ENCODE measurements at regions not wholly inside any gene's neighbourhood (a gene's known extent, or its start where the extent isn't known, plus 50 kb on each side); places are given as distances from the start of the nearest gene placed in this dataset.

GRCh38 chr10:47067949-47068940 is 157.0 kb downstream of the PTPN20 start:
- no peak for TF ChIP-seq POLR2AphosphoS5 (IDR thresholded peaks at IDR 0.05)
- TF ChIP-seq POLR2A (IDR thresholded peaks at IDR 0.05; ENCODE audit: low read depth): no peak

Data from esophagus muscularis mucosa (tissue), 2 donors.